Anterior cingulate cortex (tissue), 58 donors: ENCODE measurements at regions not wholly inside any gene's neighbourhood (a gene's known extent, or its start where the extent isn't known, plus 50 kb on each side); places are given as distances from the start of the nearest gene placed in this dataset.
"Not testable (repeated sequence)": the region's sequence is repeated elsewhere in the genome, so short reads cannot be mapped to it uniquely, and the experiment has no call there.

Experiments used
- DNase-seq, 58 donors: peaks; one replicate each; lab custom pipeline; 2025; lab: John Stamatoyannopoulos, UW

GRCh38 chr4:42282081-42282901 lies 115.0 kb upstream of the SHISA3 start:
- peak in 40 of 58 donors; percentile 4 to 78 (median 22) for DNase-seq

GRCh38 chr4:42284030-42284429 lies 113.3 kb upstream of the SHISA3 start:
- DNase-seq, result no peak

- DNase-seq, result not testable (repeated sequence)
Observed at GRCh38 chr4:42288876-42289275, 108.4 kb upstream of the SHISA3 start.

- DNase-seq, result peak in 38 of 58 donors; percentile 1 to 58 (median 22)
Observed at GRCh38 chr4:42292192-42292591, 105.1 kb upstream of the SHISA3 start.

- no peak for DNase-seq
Observed at GRCh38 chr4:42293967-42294813, 103.1 kb upstream of the SHISA3 start.

- DNase-seq, result no peak
Observed at GRCh38 chr4:42296196-42296595, 101.1 kb upstream of the SHISA3 start.

GRCh38 chr4:42302348-42302747 lies 94.9 kb upstream of the SHISA3 start:
- DNase-seq, result peak in 39 of 58 donors; percentile 2 to 59 (median 22)

GRCh38 chr4:42306221-42307109 lies 90.8 kb upstream of the SHISA3 start:
- DNase-seq, result no peak

GRCh38 chr4:42308247-42308646 lies 89.0 kb upstream of the SHISA3 start:
- no peak for DNase-seq

GRCh38 chr4:42309361-42310260 lies 87.7 kb upstream of the SHISA3 start:
- DNase-seq, result no peak

- no peak for DNase-seq
Observed at GRCh38 chr4:42310358-42310757, 86.9 kb upstream of the SHISA3 start.

- DNase-seq, result no peak
Observed at GRCh38 chr4:42310806-42311205, 86.5 kb upstream of the SHISA3 start.

- DNase-seq, result no peak
Observed at GRCh38 chr4:42311591-42311990, 85.7 kb upstream of the SHISA3 start.

GRCh38 chr4:42313420-42313819 lies 83.9 kb upstream of the SHISA3 start:
- not testable (repeated sequence) for DNase-seq

GRCh38 chr4:42313872-42314271 lies 83.4 kb upstream of the SHISA3 start:
- no peak for DNase-seq

GRCh38 chr4:42315231-42315630 lies 82.1 kb upstream of the SHISA3 start:
- no peak for DNase-seq

GRCh38 chr4:42320822-42321388 lies 76.4 kb upstream of the SHISA3 start:
- DNase-seq, result no peak

- DNase-seq, result no peak
Observed at GRCh38 chr4:42326040-42326439, 71.2 kb upstream of the SHISA3 start.

- DNase-seq, result no peak
Observed at GRCh38 chr4:42326524-42326923, 70.8 kb upstream of the SHISA3 start.
